ENCODE measurements at regions not wholly inside any gene's neighbourhood (a gene's known extent, or its start where the extent isn't known, plus 50 kb on each side); places are given as distances from the start of the nearest gene placed in this dataset.
A peak's percentile ranks its signal among the peaks of the same experiment; 100 is the strongest.

GRCh38 chr5:109478830-109479229 lies 69.1 kb upstream of the PJA2 start:
- H3K27ac ChIP-seq = no peak overlapping the region
- no peak overlapping the region for H3K4me3 ChIP-seq
- H3K9me3 ChIP-seq = no peaks in the 10 kb centered on the region
- no peaks in the 10 kb centered on the region for H3K36me3 ChIP-seq
- no peak for TF ChIP-seq CTCF (IDR thresholded peaks at IDR 0.05)
- peaks cover 0 to 9% of the 10 kb centered on the region in 2 donors for H3K4me1 ChIP-seq
- ATAC-seq (no peak), DNase-seq (no peak)
- no peaks in the 10 kb centered on the region for H3K27me3 ChIP-seq
- intact Hi-C loops (cut with DNase I) = no loop called here

GRCh38 chr5:109476292-109476691 lies 66.5 kb upstream of the PJA2 start:
- Histone ChIP-seq H3K27me3 (no peaks in the 10 kb centered on the region), H3K27ac (peak overlapping the region in 1 of 2 donors; percentile 4), H3K9me3 (no peaks in the 10 kb centered on the region), H3K36me3 (no peaks in the 10 kb centered on the region), H3K4me1 (no peaks in the 10 kb centered on the region), H3K4me3 (no peak overlapping the region)
- intact Hi-C loops (cut with DNase I) = no loop called here
- TF ChIP-seq CTCF (IDR thresholded peaks at IDR 0.05) = no peak
- ATAC-seq (no peak), DNase-seq (no peak)

- no peaks in the 10 kb centered on the region for H3K9me3 ChIP-seq
- intact Hi-C loops (cut with DNase I) = no loop called here
- no peaks in the 10 kb centered on the region for H3K36me3 ChIP-seq
- no peak overlapping the region for H3K27ac ChIP-seq
- no peak for TF ChIP-seq CTCF (IDR thresholded peaks at IDR 0.05)
- DNase-seq (no peak), ATAC-seq (no peak)
- peaks cover 4 to 5% of the 10 kb centered on the region in 2 donors for H3K4me1 ChIP-seq
- H3K4me3 ChIP-seq = no peak overlapping the region
- H3K27me3 ChIP-seq = no peaks in the 10 kb centered on the region
Measured at GRCh38 chr5:109469896-109470662, 60.3 kb upstream of the PJA2 start.

GRCh38 chr5:109468737-109469420 lies 59.1 kb upstream of the PJA2 start:
- DNase-seq = peak; percentile 91 to 98 (median 97)
- intact Hi-C loops (cut with DNase I) = no loop called here
- ATAC-seq = peak; percentile 100
- Histone ChIP-seq H3K9me3 (no peaks in the 10 kb centered on the region), H3K4me1 (peaks cover 4 to 5% of the 10 kb centered on the region in 2 donors), H3K27ac (no peak overlapping the region), H3K4me3 (no peak overlapping the region), H3K27me3 (no peaks in the 10 kb centered on the region), H3K36me3 (no peaks in the 10 kb centered on the region)
- peak; percentile 60 to 62 for TF ChIP-seq CTCF (IDR thresholded peaks at IDR 0.05)

GRCh38 chr5:109468288-109468676 lies 58.5 kb upstream of the PJA2 start:
- H3K4me3 ChIP-seq = no peak overlapping the region
- TF ChIP-seq CTCF (IDR thresholded peaks at IDR 0.05) = no peak
- intact Hi-C loops (cut with DNase I) = no loop called here
- H3K4me1 ChIP-seq = peaks cover 4 to 5% of the 10 kb centered on the region in 2 donors
- ATAC-seq = peak; percentile 13
- no peak for DNase-seq
- H3K27ac ChIP-seq = no peak overlapping the region
- H3K36me3 ChIP-seq = no peaks in the 10 kb centered on the region
- H3K27me3 ChIP-seq = no peaks in the 10 kb centered on the region
- no peaks in the 10 kb centered on the region for H3K9me3 ChIP-seq
